Body of pancreas (tissue), 4 donors: ENCODE measurements at regions not wholly inside any gene's neighbourhood (a gene's known extent, or its start where the extent isn't known, plus 50 kb on each side); places are given as distances from the start of the nearest gene placed in this dataset.

Experiments
- ATAC-seq: fragments of 150-250 bp; one replicate; pipeline ENCODE4 v1.9.1; 2016
- DNase-seq, 4 donors: peaks; one replicate each; pipeline ENCODE4 v3.0.0-alpha.2; 2019
- H3K27ac ChIP-seq, 4 donors: fragments of 200-600 bp; sonication (generic); 1 replicate in 3 of 4; 2 replicates in 1 of 4; pipeline versions ENCODE4 v1.5.1 to v1.6.1; 2016 to 2019; ENCODE audit warnings: mild to moderate bottlenecking in 1 of 4, mixed read lengths in 1 of 4, moderate library complexity in 1 of 4
- H3K27me3 ChIP-seq, 2 donors: fragments of 200-600 bp; sonication (generic); one replicate each; pipeline ENCODE4 v1.6.0; 2016; ENCODE audit warnings: mild to moderate bottlenecking in 1 of 2
- H3K36me3 ChIP-seq, 2 donors: fragments of 200-600 bp; sonication (generic); replicated peaks in 1 of 2; 2 replicates each; pipeline ENCODE4 v1.5.1; 2016; ENCODE audit warnings: low read depth in 2 of 2; ENCODE audit not compliant: insufficient read depth in 1 of 2
- H3K4me1 ChIP-seq: fragments of 200-600 bp; sonication (generic); one replicate; pipeline ENCODE4 v1.6.0; 2016
- H3K4me3 ChIP-seq, 2 donors: fragments of 200-600 bp; sonication (generic); 1 replicate in 1 of 2; 2 replicates in 1 of 2; pipeline ENCODE4 v1.5.1; 2016 to 2019
- H3K9me3 ChIP-seq, 3 donors: fragments of 200-600 bp; sonication (generic); 1 replicate in 2 of 3; 2 replicates in 1 of 3; pipeline ENCODE4 v1.5.1; 2016
- POLR2A ChIP-seq, 3 donors: fragments of 450-650 bp; IDR thresholded peaks; one replicate each; pipeline ENCODE4 v1.6.1; 2016; ENCODE audit warnings: antibody characterized with exemption in 3 of 3, mild to moderate bottlenecking in 2 of 3
- WGBS, 2 donors: methylation state at CpG; one replicate each; pipeline ENCODE4 v1.1.5; 2017; 5-methylcytosine and 5-hydroxymethylcytosine counted together
- intact Hi-C: fragments of 100-400 bp; cut with DNase I; formaldehyde crosslinking; loops from one replicate; pipeline ENCODE4 v1.15.1; 2023
- TF ChIP-seq, protein P1 (sequence below), 7 experiments: fragments of 450-650 bp in 4 of 7; fragments of 200-600 bp in 3 of 7; sonication (generic) in 3 of 7; IDR thresholded peaks; one replicate each; pipeline ENCODE4 v1.5.1; 2016 to 2019; ENCODE audit warnings: antibody characterized with exemption in 7 of 7

DNA sequence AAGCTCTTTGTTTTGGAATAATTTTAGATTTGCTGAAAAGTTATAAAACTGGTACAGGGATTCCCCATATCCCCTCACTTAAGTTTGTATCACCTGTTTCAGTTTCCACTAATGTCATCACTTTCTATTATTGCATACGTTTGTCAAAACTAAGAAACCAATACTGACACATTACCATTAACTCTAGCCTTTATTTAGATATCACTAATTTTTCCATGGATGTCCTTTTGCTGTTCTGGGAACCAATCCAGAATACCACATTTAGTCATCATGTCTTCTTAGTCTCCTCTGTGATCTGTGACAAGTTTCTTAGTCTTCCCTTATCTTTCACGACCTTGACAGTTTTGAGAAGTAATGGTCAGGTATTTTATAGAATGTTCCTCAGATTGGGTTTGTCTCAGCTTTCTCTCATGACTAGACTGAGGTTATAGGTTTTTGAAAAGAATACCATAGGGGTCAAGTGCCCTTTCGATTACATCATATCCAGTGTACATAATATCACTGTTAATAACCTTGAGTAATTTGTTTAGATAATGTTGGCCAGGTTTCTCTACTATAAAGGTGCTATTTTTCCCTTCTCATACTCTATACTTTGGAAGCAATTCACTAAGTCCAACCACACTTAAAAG lies 51.9 kb upstream of the NMUR2 start:
- intact Hi-C loops, result no loop called here
- no peak overlapping the region for H3K4me3 ChIP-seq
- ATAC-seq (no peak), DNase-seq (no peak)
- no peaks in the 10 kb centered on the region for H3K27me3 ChIP-seq
- TF ChIP-seq POLR2A (IDR thresholded peaks at IDR 0.05), result no peak
- TF ChIP-seq, protein P1, sequence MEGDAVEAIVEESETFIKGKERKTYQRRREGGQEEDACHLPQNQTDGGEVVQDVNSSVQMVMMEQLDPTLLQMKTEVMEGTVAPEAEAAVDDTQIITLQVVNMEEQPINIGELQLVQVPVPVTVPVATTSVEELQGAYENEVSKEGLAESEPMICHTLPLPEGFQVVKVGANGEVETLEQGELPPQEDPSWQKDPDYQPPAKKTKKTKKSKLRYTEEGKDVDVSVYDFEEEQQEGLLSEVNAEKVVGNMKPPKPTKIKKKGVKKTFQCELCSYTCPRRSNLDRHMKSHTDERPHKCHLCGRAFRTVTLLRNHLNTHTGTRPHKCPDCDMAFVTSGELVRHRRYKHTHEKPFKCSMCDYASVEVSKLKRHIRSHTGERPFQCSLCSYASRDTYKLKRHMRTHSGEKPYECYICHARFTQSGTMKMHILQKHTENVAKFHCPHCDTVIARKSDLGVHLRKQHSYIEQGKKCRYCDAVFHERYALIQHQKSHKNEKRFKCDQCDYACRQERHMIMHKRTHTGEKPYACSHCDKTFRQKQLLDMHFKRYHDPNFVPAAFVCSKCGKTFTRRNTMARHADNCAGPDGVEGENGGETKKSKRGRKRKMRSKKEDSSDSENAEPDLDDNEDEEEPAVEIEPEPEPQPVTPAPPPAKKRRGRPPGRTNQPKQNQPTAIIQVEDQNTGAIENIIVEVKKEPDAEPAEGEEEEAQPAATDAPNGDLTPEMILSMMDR (IDR thresholded peaks at IDR 0.05), result no peak
- no peaks in the 10 kb centered on the region for H3K4me1 ChIP-seq
- no peak overlapping the region for H3K27ac ChIP-seq
- H3K9me3 ChIP-seq, result no peaks in the 10 kb centered on the region
- no peaks in the 10 kb centered on the region for H3K36me3 ChIP-seq
- 28 to 41% methylated on average over 3 of the region's 3 CpGs for WGBS, 2 donors

DNA sequence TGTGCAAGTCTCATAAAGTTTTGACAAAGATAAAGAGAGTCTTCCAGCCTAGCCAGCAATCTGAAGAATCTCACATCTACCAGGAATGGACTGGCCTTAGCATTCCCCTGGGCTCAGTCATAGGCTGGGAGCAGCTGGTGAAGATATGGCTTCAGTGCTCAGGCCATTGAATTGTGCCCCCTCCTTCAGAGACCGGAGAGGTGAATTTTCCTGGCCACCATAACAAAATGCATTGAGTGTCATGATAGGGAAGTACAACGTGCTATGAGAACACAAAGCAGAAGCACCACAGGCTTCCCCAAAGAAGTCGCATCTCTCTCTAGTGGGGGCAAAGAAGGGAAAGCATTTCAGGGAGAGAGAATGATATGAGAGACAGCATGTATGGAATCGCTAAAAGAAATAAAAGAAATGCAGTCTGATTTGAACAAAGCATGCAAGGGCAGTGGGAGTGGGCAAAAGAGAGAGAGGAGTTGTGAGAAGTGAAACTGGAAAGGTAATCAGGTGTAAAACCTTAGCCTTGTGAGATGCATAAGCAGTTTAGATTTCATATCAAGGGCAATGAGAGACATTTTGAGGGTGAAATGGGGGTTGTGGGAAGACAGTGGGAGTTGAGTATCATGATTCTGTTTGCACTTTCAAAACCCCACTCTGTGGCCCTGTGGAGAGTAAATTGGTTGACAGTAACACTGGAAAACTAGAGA lies 57.1 kb upstream of the NMUR2 start:
- WGBS, 2 donors, result 54 to 59% methylated on average over 4 of the region's 4 CpGs
- H3K9me3 ChIP-seq, result no peaks in the 10 kb centered on the region
- no peak overlapping the region for H3K4me3 ChIP-seq
- TF ChIP-seq, protein P1 (IDR thresholded peaks at IDR 0.05), result no peak
- TF ChIP-seq POLR2A (IDR thresholded peaks at IDR 0.05), result no peak
- intact Hi-C loops, result no loop called here
- H3K4me1 ChIP-seq, result no peaks in the 10 kb centered on the region
- H3K27ac ChIP-seq, result no peak overlapping the region
- DNase-seq, result no peak
- no peaks in the 10 kb centered on the region for H3K36me3 ChIP-seq
- H3K27me3 ChIP-seq, result no peaks in the 10 kb centered on the region
- ATAC-seq, result no peak

DNA sequence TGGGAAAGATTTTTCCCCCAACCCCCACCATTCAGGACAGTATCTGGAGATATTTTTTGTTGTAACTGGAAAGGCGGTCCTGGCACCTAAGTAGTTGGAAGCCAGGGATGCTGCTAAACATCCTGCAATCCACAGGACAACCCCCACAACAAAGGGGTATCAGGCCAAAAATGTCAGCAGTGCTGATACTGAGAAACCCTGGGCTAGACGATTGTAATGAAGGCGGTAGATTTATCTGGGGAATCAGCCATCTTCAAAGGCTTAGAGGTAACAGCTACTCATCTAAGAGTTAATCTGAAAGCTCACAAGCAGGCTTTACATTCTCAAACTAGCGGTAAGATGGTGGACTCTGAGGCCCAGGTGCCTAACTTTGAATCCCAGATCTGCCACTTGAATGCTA lies 59.0 kb upstream of the NMUR2 start:
- intact Hi-C loops, result no loop called here
- Histone ChIP-seq H3K27ac (no peak overlapping the region), H3K4me3 (no peak overlapping the region), H3K27me3 (no peaks in the 10 kb centered on the region), H3K9me3 (no peaks in the 10 kb centered on the region), H3K4me1 (no peaks in the 10 kb centered on the region), H3K36me3 (no peaks in the 10 kb centered on the region)
- DNase-seq (no peak), ATAC-seq (no peak)
- WGBS, 2 donors, result 71 to 79% methylated on average over 4 of the region's 4 CpGs
- TF ChIP-seq, protein P1 (IDR thresholded peaks at IDR 0.05), result no peak
- no peak for TF ChIP-seq POLR2A (IDR thresholded peaks at IDR 0.05)

DNA sequence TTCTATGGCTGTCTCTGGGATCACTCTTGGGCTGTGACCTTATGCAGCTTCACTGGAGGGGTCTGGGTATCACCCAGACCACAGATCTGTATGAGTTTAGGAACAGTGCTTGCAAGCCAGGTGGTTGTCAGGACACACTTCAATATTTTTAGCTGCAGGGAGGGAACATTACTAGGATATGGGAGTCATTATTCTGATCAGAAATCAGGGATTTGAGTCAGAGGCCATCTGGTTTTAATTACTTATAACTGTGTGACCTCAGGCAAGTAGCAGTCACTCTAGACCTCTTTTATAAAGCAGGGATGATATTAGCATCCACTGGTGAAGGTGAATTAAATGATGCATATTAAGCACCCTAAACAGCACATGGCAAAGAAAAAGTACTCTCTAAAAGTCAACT lies 60.1 kb upstream of the NMUR2 start:
- DNase-seq (no peak), ATAC-seq (no peak)
- Histone ChIP-seq H3K4me1 (no peaks in the 10 kb centered on the region), H3K9me3 (no peaks in the 10 kb centered on the region), H3K27me3 (no peaks in the 10 kb centered on the region), H3K4me3 (no peak overlapping the region), H3K27ac (no peak overlapping the region), H3K36me3 (no peaks in the 10 kb centered on the region)
- TF ChIP-seq POLR2A (IDR thresholded peaks at IDR 0.05), result no peak
- TF ChIP-seq, protein P1 (IDR thresholded peaks at IDR 0.05), result no peak
- intact Hi-C loops, result no loop called here
